Hypothalamus (tissue), 51 donors: ENCODE measurements at regions not wholly inside any gene's neighbourhood (a gene's known extent, or its start where the extent isn't known, plus 50 kb on each side); places are given as distances from the start of the nearest gene placed in this dataset.

Experiments used
- DNase-seq, 51 donors: peaks; one replicate each; lab custom pipeline; 2025; lab: John Stamatoyannopoulos, UW

DNA sequence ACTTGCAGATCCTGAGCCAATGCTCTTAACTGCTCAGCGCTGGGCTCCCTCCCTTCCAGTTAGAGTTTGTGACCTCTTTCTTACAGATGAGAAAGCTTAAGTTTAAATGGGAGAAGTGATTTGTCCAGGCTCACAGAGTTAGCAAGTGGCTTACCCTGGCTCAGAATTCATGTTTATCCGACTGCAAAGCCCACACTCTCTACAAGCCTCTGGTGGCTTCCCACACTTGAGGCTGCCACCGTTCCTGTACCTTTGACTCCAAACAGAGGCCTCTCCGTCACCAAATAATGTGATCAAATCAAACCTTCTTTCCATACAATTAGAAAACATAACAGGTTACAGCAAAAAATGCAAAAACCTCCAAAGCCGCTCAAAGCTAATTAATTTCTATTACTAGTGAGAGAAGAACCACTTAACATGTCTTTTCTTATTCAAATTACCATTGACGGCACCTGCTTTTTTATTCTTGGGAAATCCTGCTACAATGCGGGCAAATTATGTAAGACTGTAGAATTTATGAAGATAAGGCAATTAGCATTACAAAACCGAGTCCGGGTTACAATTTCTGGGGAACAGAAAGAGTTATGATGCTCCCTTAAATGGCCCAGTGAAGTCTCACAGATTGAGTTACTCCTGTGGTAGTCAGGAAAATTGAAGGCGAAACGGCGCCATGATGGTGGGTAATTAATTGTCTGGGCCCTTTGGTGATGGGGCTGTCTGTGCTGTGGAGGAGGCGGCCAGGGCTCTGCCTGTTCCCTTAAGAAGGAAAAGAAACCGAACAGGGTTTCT lies 324.3 kb upstream of the POU3F1 start:
- peak in 1 of 51 donors; percentile 45 for DNase-seq

GRCh38 chr1:38365242-38365641 lies 318.6 kb upstream of the POU3F1 start:
- no peak for DNase-seq

GRCh38 chr1:38361566-38361965 lies 315.0 kb upstream of the POU3F1 start:
- no peak for DNase-seq

- DNase-seq: no peak
Observed at GRCh38 chr1:38360807-38361206, 314.2 kb upstream of the POU3F1 start.

GRCh38 chr1:38353956-38354355 lies 307.4 kb upstream of the POU3F1 start:
- no peak for DNase-seq

GRCh38 chr1:38352869-38353268 lies 306.3 kb upstream of the POU3F1 start:
- no peak for DNase-seq

DNA sequence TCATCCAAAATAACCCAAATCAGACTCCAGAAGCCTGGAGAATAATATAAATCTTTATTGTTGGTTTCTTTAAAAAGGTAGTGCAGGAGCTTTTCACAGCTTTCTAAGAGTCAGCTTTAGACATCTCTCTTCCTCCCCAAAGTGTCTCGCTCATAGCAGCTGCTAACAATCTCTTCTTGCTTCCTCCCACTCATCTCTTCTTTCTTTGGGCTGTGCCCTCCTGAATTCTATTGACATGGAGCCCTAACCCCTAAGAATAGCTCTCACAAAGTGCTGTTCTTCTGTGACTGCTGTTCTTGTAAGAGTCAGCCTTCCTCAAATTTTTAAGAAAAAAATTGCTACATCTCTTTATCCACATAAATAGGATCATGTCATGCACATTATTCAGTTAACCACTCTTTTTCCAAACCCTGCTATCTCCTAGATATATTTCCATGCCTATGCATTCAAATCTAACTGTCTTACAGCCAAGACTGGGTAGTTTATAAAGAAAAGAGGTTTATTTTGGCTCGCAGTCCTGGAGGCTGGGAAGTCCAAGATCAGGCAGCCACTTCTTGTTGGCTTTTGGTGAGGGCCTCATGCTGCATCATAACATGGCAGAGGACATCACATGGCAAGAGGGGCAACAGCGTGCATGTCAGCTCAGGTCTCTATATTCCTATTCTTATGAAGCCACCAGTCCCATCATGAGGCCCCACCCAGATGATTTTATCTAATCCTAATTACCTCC lies 301.0 kb upstream of the POU3F1 start:
- DNase-seq: no peak

GRCh38 chr1:38344716-38345115 lies 298.1 kb upstream of the POU3F1 start:
- no peak for DNase-seq

DNA sequence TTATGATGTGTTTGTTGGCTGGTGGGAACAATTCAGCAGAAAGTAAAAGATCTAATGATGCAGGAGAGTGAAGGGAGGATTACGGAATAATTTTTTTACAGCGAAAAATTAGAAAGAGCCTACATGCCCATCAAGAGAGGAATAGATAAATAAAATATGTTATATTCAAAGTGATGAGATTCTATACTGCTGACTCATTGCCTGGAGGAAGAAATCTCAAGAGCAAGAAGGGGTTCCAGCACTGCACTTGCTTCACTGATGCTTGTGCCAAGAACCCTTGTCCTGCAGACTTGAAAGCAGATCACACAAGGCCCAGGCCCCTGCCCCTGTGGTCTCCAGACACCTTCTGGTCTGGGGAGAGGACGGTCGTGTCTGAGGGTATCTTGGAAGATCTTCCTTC lies 295.1 kb upstream of the POU3F1 start:
- DNase-seq: no peak

DNA sequence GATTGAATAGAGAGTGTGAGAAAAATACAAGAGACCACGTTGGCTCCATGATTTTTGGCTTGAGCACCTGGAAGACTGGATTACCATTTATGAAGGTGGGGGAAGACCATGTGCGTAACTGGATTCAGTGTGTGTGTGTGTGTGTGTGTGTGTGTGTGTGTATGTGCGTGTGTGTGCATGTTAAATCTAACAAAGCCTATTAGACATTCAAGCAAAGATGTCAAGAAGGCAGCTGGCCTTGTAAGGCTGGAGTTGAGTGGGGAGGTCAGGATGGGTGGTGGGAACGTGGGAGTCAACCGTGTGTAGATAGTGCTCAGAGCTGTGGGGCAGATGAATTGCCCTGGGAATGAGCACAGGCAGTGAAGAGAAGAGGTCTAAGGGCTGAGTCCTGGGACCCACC lies 293.8 kb upstream of the POU3F1 start:
- no peak for DNase-seq

DNA sequence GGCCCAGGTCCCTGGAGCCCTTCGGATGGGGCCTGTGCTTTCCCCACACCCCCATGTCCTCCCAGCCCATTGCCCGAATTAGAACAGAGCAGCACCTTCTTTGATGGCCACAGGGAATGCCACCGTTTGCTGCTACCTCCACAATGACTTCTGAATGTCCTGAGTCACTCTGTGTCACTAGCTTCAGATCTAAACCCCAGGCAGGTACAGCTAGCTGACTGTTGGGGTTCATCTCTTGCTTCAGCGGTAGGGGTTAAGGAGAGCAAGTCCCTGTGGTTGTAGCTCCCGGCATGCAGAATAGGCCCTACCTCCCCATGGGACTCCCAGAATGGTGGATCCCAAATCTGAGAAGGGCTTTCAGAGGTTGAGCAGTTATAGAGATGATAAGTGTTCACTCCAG lies 291.1 kb upstream of the POU3F1 start:
- DNase-seq: no peak

DNA sequence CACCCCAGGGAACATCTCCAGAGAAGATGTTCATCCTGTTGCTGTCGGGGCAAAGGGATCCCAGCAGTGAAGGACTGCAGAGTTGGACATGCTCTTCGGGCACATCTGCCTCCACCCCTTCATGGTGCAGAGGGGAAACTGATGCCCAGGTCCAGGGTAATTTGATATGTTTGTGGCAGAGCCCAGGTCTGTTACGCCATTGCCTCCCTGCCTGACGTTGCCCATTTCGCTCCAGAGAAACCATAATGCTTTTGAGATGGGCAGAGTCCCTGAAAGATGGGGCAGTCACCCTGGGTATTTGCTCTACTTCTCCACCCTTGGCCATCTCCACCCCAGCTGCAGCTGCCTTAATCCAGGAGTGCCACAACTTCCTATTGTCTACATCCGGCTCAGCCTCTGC lies 290.4 kb upstream of the POU3F1 start:
- DNase-seq: no peak

DNA sequence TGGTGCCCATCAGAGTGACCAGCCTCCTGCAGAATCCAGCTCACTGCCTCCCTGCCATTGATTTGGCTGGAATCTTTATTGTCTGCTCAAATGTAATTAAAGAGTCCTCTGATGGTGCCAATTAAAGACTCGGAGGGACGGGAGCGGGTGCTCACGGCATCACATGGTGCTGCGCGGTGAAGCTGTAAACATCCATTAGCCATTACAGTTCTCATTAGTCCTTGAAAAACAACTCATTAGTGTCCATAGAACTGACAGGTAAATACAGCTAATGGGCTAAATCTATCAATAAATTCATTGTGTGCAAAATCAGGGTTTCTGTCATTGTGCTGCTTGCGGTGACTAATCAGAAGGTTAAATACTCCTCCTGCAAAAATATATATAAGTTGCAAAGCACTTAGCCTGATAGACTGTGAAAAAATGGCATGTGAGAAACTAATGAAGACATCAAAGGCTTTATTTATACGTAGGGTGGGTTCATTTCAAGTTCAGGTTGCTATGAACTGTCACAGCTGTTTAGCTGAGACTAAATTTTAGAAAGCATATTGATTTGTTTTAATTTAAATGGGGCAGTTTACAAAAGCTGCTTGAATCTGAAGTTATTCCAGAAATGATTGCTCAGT lies 289.8 kb upstream of the POU3F1 start:
- DNase-seq: peak in 1 of 51 donors; percentile 35

GRCh38 chr1:38334930-38335592 lies 288.5 kb upstream of the POU3F1 start:
- DNase-seq: no peak

DNA sequence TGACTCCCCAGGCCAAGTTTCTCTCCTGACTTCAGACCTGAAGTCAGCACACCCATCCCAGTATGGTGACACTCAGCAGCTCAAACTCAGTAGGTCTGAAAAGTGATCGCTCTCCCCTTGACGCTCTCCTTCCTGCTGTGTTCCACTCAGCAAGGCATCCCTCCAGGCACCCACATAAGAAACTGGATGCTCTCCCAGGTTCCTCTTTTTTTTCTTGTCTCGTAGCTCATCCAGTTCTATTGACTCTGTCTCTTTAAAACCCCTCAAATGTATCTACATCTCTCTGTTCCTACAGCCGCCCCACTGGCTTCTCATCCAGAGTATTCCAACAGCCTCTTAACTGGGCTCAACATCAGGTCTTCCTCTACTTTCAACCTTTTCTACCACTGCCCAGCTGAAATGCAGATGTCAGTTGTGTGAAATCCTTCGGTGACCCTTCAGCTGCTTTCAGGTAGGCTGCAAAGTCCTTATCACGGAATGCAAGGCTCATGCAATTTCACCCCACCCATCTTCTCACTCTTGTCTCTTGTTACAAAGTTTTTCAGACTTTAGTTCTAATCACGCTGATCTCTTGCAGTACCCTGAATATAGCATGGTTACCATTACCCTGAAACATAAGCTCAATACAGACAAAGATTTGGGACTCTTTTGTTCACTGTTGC lies 286.2 kb upstream of the POU3F1 start:
- DNase-seq: no peak

DNA sequence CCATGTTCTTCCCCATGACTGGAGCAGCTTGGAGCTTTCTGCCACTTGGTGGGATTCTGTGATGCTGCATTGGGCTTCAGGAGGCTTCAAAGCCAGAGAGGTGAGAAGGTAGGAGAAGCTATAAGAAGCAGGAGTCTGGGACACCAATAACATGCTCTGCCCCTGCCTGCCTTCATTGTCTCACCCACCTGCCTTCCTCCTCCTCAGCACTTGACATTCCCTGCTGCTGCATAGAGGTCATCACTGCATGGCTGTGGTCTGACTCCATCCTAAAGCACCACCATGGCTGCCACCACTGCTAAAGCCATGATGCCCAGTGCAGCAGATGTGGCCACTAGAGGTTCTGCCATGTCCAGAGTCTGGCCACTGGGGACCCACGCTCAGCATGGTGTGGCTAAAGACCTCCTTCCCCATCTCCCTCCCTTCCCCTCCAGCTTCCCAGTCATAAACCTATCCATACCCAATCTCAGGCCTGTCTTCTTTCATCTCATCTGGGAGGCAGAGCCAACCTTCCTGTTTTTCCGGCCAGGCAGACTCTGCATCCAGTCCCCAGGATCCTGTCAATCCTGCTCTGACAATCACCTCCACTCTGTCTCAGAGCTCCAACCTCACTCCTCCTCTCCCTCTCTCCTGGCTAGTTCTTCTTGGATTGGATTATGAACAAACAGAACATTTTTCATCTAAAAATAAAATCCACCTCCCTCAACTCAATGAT lies 285.1 kb upstream of the POU3F1 start:
- peak in 1 of 51 donors; percentile 21 for DNase-seq

DNA sequence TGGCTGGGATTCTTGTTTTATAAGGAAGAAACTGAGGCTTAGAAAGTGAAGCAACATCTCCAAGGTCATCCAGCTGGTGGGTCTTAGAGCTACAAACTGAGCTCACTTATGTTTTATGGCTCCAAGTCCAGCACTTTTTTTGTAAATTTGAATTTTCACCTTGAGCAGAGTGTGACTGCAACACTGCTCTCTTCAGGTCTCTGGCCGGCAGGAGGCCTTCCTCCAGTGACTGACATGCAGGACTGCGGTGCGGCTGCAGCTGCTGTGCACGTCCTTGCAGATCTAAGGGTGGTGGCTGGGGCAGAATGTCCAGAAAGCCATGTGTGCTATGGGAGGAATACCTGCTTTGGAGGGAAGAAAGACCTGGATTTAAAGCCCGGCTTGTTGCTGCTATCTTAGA lies 284.2 kb upstream of the POU3F1 start:
- DNase-seq: no peak

- no peak for DNase-seq
Observed at GRCh38 chr1:38329644-38330043, 283.1 kb upstream of the POU3F1 start.

DNA sequence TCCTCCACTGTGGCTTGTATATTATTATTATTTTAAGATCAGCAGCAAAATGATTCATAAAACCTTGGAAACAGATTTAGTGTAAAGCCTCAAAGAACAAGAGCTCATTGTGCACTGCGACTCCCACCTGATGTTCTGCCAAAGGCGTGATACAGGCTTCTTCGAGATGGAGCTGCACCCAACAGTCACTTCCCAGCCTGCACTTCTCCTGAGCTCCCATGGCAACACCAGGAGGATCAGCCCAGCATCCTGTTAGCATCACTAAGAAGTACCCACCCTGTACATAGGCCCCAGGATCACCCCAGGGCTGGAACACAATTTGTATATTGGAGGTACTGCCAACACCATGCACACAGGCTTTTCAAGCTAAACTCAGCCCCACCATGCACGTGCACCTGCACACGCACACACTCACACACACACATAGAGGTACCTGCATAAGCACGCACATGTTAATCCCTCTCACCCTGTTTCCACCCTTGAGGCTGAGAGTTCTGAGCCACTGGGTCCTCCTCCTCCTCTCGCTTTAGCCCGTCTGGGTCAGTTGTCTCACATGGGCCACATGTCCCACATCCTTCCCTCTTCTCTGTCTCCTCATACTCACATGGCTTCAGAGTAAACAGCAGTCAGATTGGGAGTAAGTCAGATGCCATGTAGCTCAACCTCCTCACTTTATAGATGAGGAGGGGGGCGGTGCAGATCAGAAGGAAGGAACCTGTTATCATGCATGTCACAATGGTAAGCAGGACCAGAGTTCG lies 281.9 kb upstream of the POU3F1 start:
- peak in 8 of 51 donors; percentile 11 to 69 (median 22) for DNase-seq
